ENCODE measurements at regions not wholly inside any gene's neighbourhood (a gene's known extent, or its start where the extent isn't known, plus 50 kb on each side); places are given as distances from the start of the nearest gene placed in this dataset.

DNA sequence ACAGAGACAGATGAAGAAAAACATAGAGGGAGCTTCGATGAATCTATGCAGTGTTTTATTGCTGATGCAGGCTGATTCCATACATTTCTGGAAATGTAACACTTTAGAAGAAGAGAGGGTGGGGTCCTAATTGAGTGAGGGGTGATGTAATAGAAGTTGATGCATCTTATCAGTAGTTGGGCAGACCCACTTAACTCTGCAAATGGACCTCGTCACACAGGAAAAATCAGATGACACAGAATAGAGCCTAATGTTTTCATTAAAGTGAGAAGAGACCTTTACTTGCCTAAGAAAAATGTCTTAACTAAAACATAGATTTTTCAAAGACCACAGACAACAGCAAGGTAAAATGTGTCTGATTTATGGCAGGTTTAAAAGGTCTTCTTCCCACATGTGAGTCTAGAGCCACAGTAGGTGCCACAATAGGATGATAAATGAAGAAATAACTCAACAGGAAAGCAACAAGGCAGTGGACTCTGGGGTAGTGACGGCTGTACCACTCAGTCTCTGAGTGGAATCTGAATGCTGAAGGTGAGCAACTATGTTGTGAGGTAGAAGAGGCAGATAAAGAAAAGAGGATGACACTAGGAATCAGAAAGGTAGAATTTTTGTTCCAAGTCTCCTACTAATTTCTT, 414.7 kb upstream of the PIK3C3 start:
- TF ChIP-seq, protein P1, sequence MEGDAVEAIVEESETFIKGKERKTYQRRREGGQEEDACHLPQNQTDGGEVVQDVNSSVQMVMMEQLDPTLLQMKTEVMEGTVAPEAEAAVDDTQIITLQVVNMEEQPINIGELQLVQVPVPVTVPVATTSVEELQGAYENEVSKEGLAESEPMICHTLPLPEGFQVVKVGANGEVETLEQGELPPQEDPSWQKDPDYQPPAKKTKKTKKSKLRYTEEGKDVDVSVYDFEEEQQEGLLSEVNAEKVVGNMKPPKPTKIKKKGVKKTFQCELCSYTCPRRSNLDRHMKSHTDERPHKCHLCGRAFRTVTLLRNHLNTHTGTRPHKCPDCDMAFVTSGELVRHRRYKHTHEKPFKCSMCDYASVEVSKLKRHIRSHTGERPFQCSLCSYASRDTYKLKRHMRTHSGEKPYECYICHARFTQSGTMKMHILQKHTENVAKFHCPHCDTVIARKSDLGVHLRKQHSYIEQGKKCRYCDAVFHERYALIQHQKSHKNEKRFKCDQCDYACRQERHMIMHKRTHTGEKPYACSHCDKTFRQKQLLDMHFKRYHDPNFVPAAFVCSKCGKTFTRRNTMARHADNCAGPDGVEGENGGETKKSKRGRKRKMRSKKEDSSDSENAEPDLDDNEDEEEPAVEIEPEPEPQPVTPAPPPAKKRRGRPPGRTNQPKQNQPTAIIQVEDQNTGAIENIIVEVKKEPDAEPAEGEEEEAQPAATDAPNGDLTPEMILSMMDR (IDR thresholded peaks at IDR 0.05 in 8 of 11, conservative IDR thresholded peaks at IDR 0.05 in 3 of 11) = no peak
- TF ChIP-seq POLR2AphosphoS5 (IDR thresholded peaks at IDR 0.05) = no peak
- TF ChIP-seq POLR2A (IDR thresholded peaks at IDR 0.05) = no peak
